HG03575 (cell line): ENCODE measurements at regions not wholly inside any gene's neighbourhood (a gene's known extent, or its start where the extent isn't known, plus 50 kb on each side); places are given as distances from the start of the nearest gene placed in this dataset.
"Not testable (repeated sequence)": the region's sequence is repeated elsewhere in the genome, so short reads cannot be mapped to it uniquely, and the experiment has no call there.

Experiments used
- ATAC-seq: cut with Tn5 transposase; IDR thresholded peaks from one replicate; pipeline ENCODE4 v1.9.1; 2021; ENCODE audit not compliant: unreplicated experiment, insufficient number of reproducible peaks, low FRiP score; ENCODE audit errors: extremely low read depth

- ATAC-seq, result peak; percentile 53
Measured at GRCh38 chr10:83539528-83540308, 599.6 kb upstream of the GHITM start.

DNA sequence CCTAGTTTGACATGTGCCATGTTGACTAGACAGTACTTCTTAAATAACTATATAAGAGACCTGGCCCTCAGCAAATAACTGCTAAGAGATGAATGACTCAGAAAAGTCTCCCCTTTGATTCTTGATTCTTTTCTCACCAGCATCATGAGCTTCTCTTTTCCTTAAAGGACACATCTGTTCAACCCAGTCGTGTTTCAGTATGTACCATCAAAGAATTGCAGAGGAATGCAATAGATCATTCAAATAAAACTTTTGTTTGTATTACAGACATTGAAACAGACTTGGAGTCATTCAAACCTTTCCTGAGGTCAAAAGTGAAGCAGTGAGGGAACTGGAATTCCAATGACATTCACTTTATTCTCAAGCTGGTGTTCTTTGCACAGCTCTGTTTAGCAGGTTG is 598.3 kb upstream of the GHITM start:
- no peak for ATAC-seq

GRCh38 chr10:83542774-83543411 is 596.4 kb upstream of the GHITM start:
- peak; percentile 40 for ATAC-seq

DNA sequence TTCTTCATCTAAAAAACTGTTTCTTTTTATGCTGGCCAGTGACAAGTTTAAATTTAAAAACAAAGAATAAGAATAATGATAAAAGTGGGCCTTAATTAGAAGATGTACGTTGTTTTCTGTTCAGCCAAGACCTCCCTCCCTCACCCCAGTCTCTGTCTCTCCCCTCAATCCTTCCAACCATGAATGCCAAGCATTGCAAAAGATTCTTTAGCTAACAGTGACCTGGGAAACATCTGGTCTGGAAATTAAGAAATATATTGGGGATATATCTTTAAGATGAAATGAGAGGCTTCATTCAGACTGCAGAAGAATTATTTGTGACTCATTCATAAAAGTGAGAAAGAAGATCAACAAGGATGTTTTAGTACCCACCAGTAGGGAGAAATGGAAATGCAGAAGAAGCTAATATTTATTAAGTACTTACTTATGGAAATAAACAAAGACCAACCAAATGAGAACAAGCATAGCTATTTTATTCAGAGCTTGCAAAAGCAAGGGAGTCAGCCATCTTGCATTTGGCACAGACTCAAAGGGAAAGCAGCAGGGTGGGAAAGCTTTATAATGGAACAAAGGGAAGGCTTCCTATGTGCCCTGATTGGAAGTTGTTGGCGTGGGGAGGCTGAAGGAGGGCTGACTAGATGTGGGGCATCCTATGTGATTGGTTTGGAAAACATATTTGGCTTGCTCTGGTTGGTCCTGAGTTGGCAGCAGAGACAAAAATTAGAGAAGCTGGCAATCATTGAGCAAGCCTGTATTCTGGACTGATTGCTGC is 595.4 kb upstream of the GHITM start:
- no peak for ATAC-seq

DNA sequence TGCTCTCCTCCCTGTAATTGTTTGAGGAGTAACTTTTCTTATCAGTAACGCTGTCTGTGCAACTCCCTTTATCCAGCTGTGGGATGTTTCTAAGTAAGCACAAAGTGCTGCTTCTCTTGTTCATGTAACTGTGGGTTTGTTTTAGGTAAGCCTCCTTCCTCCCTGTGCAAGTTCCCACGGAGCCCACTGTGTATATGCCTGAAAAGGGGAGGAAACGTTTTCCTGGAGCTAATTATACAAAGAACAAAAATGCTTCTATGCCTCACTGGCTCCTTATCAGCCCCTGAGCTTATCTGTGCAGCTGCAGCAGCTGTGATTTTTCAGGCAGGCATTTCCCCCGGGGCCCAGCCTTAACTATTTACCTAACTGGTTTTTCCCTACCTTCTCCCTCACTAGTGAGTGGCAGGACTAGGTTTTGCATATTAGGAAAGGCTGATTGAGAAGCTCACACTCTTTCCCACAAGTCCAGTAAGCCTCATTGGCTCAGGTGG is 593.4 kb upstream of the GHITM start:
- ATAC-seq, result no peak

DNA sequence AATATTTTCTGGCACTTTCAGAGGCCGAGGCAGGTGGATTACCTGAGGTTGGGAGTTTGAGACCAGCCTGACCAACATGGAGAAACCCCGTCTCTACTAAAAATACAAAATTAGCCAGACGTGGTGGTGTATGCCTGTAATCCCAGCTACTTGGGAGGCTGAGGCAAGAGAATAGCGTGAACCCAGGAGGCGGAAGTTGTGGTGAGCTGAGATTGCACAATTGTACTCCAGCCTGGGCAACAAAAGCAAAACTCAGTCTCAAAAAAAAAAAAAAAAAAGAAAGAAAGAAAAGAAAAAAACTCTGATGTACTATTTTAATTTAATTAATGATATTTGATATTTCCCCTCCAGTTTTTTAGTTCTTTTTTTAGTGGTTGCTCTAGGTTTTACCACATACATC is 588.1 kb upstream of the GHITM start:
- ATAC-seq, result not testable (repeated sequence)

DNA sequence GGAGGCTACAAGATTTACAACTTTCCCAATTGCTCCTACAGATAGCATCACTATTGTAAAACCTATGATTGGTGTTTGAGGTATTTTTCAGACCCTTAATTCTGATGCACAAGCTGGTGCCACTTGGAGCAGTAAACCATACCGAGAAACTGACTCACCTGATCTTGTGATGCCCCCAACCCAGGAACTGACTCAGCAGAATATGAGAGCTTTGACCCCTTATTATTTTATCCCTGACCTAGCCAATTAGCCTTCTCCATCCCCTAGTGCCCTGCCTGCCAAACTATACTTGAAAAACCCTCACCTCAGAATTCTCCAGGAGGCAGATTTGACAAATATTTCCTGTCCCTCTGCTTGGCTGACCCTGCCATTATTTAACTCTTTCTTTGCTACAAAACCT is 585.9 kb upstream of the GHITM start:
- ATAC-seq, result no peak

- peak; percentile 58 for ATAC-seq
Measured at GRCh38 chr10:83555264-83555663, 584.0 kb upstream of the GHITM start.

GRCh38 chr10:83562381-83562780 is 576.9 kb upstream of the GHITM start:
- ATAC-seq, result no peak

DNA sequence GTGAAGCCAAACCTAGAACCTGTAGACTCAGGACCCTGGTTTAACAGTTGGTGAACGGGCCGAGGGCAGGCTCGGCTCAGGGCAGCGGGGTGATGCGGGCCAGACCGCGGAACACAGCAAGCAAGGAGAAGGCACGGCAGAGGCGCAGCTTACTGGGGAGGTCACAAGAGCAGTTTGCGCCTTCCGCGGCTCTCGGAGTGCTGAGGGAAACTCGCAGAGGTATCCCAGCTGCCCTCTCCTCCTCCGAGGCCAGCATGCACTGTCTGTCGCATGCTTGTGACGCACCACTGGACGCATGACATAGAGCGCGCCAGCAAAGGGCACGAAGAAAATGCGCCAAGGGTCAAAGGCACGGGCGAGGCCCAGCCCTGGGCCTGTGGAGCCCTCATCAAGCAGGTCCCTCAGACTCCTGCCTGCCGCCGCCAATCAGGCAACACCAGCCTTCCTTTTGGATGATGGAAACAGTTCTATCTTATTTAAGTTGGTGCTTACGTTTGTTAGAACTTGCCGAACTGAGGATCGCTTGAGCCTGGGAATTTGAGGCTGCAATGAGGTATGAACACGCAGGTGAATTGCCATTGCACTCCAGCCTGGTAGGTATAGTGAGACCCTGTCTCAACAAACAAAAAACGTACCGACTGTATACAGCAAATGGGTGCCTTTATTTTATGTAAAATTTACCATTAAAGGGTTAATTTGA is 574.3 kb upstream of the GHITM start:
- ATAC-seq, result no peak

DNA sequence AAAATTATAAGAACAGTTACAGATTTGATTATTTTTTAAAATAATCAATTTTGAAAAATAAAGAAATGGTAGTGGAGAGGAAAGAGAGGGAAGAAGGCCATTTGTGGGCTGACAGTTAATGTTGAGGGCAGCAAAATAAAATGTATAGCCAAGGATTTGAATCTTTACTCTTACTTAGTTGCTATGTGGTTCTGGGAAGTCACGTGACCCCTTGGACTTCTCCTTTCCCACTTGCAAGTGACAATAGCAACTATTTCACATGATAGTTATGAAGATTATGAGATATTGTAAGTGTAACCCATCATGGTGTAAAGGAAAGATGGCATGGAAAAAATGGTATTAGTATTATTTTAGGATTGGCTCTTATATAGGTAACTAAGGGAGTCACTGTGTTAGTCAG is 567.3 kb upstream of the GHITM start:
- no peak for ATAC-seq

DNA sequence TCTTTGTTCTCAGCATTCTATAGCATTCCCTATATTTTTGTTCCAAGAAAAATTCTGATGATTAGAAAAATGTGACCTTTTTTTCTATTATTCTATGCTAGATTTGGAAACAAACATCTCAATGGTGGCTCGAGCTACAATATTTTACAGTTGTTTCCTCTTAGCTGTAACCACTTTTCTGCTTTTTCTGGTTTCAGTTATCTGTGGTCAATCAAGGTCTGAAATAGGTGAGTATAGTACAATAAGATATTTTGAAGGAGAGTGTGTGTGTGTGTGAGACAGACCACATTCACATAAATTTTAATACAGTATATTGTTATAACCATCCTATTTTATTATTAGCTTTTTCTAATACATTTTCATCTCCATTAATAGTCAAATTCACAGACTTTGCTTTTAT is 564.5 kb upstream of the GHITM start:
- no peak for ATAC-seq

GRCh38 chr10:83577421-83577820 is 561.9 kb upstream of the GHITM start:
- no peak for ATAC-seq

- ATAC-seq, result no peak
Measured at GRCh38 chr10:83580373-83581012, 558.8 kb upstream of the GHITM start.

- no peak for ATAC-seq
Measured at GRCh38 chr10:83582407-83583095, 556.8 kb upstream of the GHITM start.

- no peak for ATAC-seq
Measured at GRCh38 chr10:83585686-83586085, 553.6 kb upstream of the GHITM start.

GRCh38 chr10:83592337-83592935 is 546.9 kb upstream of the GHITM start:
- ATAC-seq, result no peak

DNA sequence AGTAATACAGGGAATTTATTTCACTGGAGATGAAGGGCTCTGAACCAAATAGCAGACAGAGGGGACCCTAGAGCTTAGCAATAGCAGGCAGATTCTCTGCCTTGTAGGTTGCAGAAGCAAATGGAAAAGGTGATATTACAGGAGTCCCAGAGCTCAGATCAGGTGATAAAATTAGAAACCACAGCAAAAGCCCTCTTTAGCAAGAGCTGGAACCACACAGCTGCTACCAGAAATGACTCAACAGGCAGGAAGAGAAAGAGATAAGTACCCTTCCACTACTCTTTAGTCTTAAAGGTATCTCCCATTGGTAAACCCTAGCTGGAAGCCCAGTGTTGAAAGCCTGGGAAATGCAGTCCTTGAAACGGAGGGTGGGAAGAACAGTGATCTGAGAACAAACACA is 535.6 kb upstream of the GHITM start:
- ATAC-seq, result peak; percentile 95
